Heart left ventricle (tissue), 13 donors: ENCODE measurements at regions not wholly inside any gene's neighbourhood (a gene's known extent, or its start where the extent isn't known, plus 50 kb on each side); places are given as distances from the start of the nearest gene placed in this dataset.

ENCODE experiments used
- CTCF ChIP-seq, 12 donors: fragments of 200-600 bp; sonication (generic) in 4 of 12; IDR thresholded peaks; one replicate each; pipeline versions ENCODE4 v1.5.0 to v1.8.0; 2018 to 2022; ENCODE audit warnings: antibody characterized with exemption in 12 of 12, mild to moderate bottlenecking in 5 of 12
- POLR2A ChIP-seq, 2 donors: fragments of 450-650 bp; IDR thresholded peaks; one replicate each; pipeline ENCODE4 v1.6.1; 2017; ENCODE audit warnings: antibody characterized with exemption in 2 of 2, mild to moderate bottlenecking in 2 of 2, moderate library complexity in 2 of 2
- donor health status: ischemic (EF 13 %, LVEDD 7.1; RV severe dilation, severe dysfunction).
- donor health status: DM: no; HTN: yes; CAD: no.
- donor health status: DM: no; HTN: no; CAD: no.
- donor health status: ischemic (EF 25% LVEDD 6.9; RV normal size, moderate dysfunction).
- donor health status: ischemic (EF 25% LVEDD 5.7; RV mildly dilated, moderate dysfunction).
- donor health status: ischemic (EF 35%, LVEDD 5.7; RV mildly dilated, moderate dysfunction).
- donor health status: nonischemic (EF 11% LVEDD 7.7; RV severe dilation, severe dysfunction).
- donor health status: DM: yes; HTN: yes; CAD: no.
- donor health status: PGD.
- donor health status: ischemic (EF 29% LVEDD 5.4; RV normal size, mild dysfunction).
- donor health status: nonischemic (EF 23%, LVEDD 6.1; RV moderate dilation, normal function).

- TF ChIP-seq CTCF (IDR thresholded peaks at IDR 0.05) (no peak), POLR2A (IDR thresholded peaks at IDR 0.05) (no peak)
Measured at GRCh38 chr4:188975271-188975670, 836.0 kb downstream of the TRIML1 start.
